GM23338 (cell line): ENCODE measurements at regions not wholly inside any gene's neighbourhood (a gene's known extent, or its start where the extent isn't known, plus 50 kb on each side); places are given as distances from the start of the nearest gene placed in this dataset.

ENCODE experiments used
- ATAC-seq: fragments of 200-7000 bp; cut with Tn5 transposase; 3 replicates; pipeline ENCODE4 v1.9.1; 2020
- DNase-seq: peaks from one replicate; pipeline ENCODE4 v3.0.0-alpha.2; 2015; ENCODE audit warnings: low spot score
- H2AFZ ChIP-seq: fragments of 200-600 bp; sonication (generic); 2 replicates; pipeline ENCODE4 v1.8.0; 2016; ENCODE audit warnings: antibody characterized with exemption, mild to moderate bottlenecking, moderate library complexity
- H3F3A ChIP-seq: fragments of 200-600 bp; sonication (generic); replicated peaks from 2 replicates; pipeline ENCODE4 v1.8.0; 2017; ENCODE audit warnings: antibody characterized with exemption, mixed run types, low read depth
- H3K27ac ChIP-seq: fragments of 200-600 bp; sonication (generic); 2 replicates; pipeline ENCODE4 v1.6.1; 2016; ENCODE audit warnings: low read depth
- H3K27me3 ChIP-seq: fragments of 200-600 bp; sonication (generic); 2 replicates; pipeline ENCODE4 v1.8.0; 2016; ENCODE audit warnings: mild to moderate bottlenecking, mixed run types, moderate library complexity; ENCODE audit not compliant: insufficient read depth
- H3K36me3 ChIP-seq: fragments of 200-600 bp; sonication (generic); 2 replicates; pipeline ENCODE4 v1.8.0; 2016; ENCODE audit warnings: mild to moderate bottlenecking; ENCODE audit not compliant: insufficient read depth
- H3K4me1 ChIP-seq: fragments of 200-600 bp; sonication (generic); 2 replicates; pipeline ENCODE4 v1.8.0; 2016; ENCODE audit warnings: mild to moderate bottlenecking, moderate library complexity; ENCODE audit not compliant: insufficient read depth
- H3K4me2 ChIP-seq: fragments of 200-600 bp; sonication (generic); 2 replicates; pipeline ENCODE4 v1.7.1; 2017; ENCODE audit warnings: mixed run types
- H3K4me3 ChIP-seq: fragments of 200-600 bp; sonication (generic); 2 replicates; pipeline ENCODE4 v1.6.1; 2016; ENCODE audit warnings: mixed run types
- H3K79me2 ChIP-seq: fragments of 200-600 bp; sonication (generic); replicated peaks from 2 replicates; pipeline ENCODE4 v1.8.0; 2017; ENCODE audit warnings: mild to moderate bottlenecking; ENCODE audit not compliant: insufficient read depth
- H3K9me2 ChIP-seq: fragments of 200-600 bp; sonication (generic); 2 replicates; pipeline ENCODE4 v1.8.0; 2017; ENCODE audit not compliant: insufficient read depth
- H4K20me1 ChIP-seq: fragments of 200-600 bp; sonication (generic); replicated peaks from 2 replicates; pipeline ENCODE4 v1.8.0; 2017; ENCODE audit warnings: mild to moderate bottlenecking; ENCODE audit not compliant: insufficient read depth
- H3K27ac Mint-ChIP-seq: 2 replicates; pipeline ENCODE4 v1.8.0; 2020; ENCODE audit warnings: inconsistent platforms, mild to moderate bottlenecking, moderate library complexity, mixed read lengths
- H3K27me3 Mint-ChIP-seq: 3 replicates; pipeline ENCODE4 v1.8.0; 2022; ENCODE audit warnings: low read depth, mild to moderate bottlenecking, moderate library complexity, mixed read lengths, inconsistent platforms; ENCODE audit not compliant: insufficient read depth, poor library complexity
- H3K36me3 Mint-ChIP-seq: 3 replicates; pipeline ENCODE4 v1.8.0; 2021; ENCODE audit warnings: low read depth, mild to moderate bottlenecking, inconsistent platforms, moderate library complexity, mixed read lengths
- H3K4me1 Mint-ChIP-seq: 3 replicates; pipeline ENCODE4 v1.8.0; 2020; ENCODE audit warnings: mild to moderate bottlenecking, inconsistent platforms, mixed read lengths
- H3K4me3 Mint-ChIP-seq: 3 replicates; pipeline ENCODE4 v1.8.0; 2021; ENCODE audit warnings: moderate library complexity, mild to moderate bottlenecking, inconsistent platforms, mixed read lengths
- H3K9me3 Mint-ChIP-seq: 3 replicates; pipeline ENCODE4 v1.8.0; 2020; ENCODE audit warnings: moderate library complexity, mild to moderate bottlenecking, inconsistent platforms, mixed read lengths
- CREB1 ChIP-seq: fragments of 250-450 bp; sonication (Bioruptor Pico); IDR thresholded peaks from 2 replicates; pipeline ENCODE4 v1.5.0; 2020; ENCODE audit warnings: low read depth, mild to moderate bottlenecking, moderate library complexity
- EZH2 ChIP-seq: fragments of 200-600 bp; sonication (generic); IDR thresholded peaks from one replicate; pipeline ENCODE4 v1.8.0; 2017; ENCODE audit warnings: antibody characterized with exemption, mild to moderate bottlenecking, low read depth; ENCODE audit not compliant: unreplicated experiment
- EZH2phosphoT487 ChIP-seq: fragments of 200-600 bp; sonication (generic); IDR thresholded peaks from one replicate; pipeline ENCODE4 v1.8.1; 2018; ENCODE audit warnings: antibody characterized with exemption; ENCODE audit not compliant: unreplicated experiment
- JUNB ChIP-seq: IDR thresholded peaks from one replicate; pipeline ENCODE4 v1.6.1; 2016; ENCODE audit warnings: antibody characterized with exemption; ENCODE audit not compliant: unreplicated experiment
- NANOG ChIP-seq: IDR thresholded peaks from 2 replicates; pipeline ENCODE4 v1.6.1; 2016; ENCODE audit warnings: antibody characterized with exemption, borderline replicate concordance
- POLR2AphosphoS5 ChIP-seq: IDR thresholded peaks from 2 replicates; pipeline ENCODE4 v1.6.1; 2016; ENCODE audit warnings: antibody characterized with exemption, low read depth
- STAT1 ChIP-seq: IDR thresholded peaks from one replicate; pipeline ENCODE4 v1.6.1; 2016; ENCODE audit warnings: antibody characterized with exemption; ENCODE audit not compliant: unreplicated experiment
- ZNF331 ChIP-seq: fragments of 250-450 bp; sonication (Bioruptor Pico); IDR thresholded peaks from 2 replicates; pipeline ENCODE4 v1.5.0; 2020; ENCODE audit warnings: low read depth, mild to moderate bottlenecking, moderate library complexity
- TF ChIP-seq, protein P1 (sequence below): IDR thresholded peaks from one replicate; pipeline ENCODE4 v1.6.1; 2018; ENCODE audit warnings: antibody characterized with exemption; ENCODE audit not compliant: unreplicated experiment
- TF ChIP-seq, protein P2 (sequence below): IDR thresholded peaks from 2 replicates; pipeline ENCODE4 v1.6.1; 2016; ENCODE audit warnings: antibody characterized with exemption
- TF ChIP-seq, protein P3 (sequence below): fragments of 250-450 bp; sonication (Bioruptor Pico); IDR thresholded peaks from 2 replicates; pipeline ENCODE4 v1.5.0; 2020; ENCODE audit warnings: mild to moderate bottlenecking, moderate library complexity

DNA sequence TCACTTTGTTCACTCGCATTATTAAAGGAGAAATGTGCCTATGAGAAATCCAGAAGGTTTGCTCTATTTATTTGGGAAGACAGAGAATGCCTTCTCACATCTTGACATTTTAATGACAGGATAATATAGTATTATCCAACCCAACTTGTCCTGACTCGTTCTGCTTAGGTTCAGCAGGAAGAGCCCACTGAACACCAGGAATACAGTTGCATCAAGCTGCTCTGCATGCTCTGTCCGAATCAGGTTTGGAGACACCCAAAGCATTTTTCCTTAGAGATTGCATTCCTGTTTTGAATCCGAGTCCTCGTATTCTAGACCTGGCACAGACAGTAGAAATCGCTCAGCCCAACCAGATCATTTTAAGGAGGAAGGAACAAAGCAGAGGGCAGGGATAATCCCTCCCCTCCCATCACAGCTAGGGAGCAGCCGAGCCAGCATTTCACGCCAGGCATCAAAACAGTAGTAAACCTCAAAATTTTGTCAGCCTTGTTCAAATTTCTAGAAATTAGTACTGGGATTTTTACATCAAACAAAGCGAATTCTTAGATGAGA, 837.4 kb upstream of the ID2 start (continued):
- TF ChIP-seq CREB1 (no peak), STAT1 (no peak), EZH2phosphoT487 (no peak), ZNF331 (CRISPR knock-in tag) (no peak), JUNB (no peak), POLR2AphosphoS5 (no peak), EZH2 (no peak), NANOG (no peak)
- TF ChIP-seq, protein P1, sequence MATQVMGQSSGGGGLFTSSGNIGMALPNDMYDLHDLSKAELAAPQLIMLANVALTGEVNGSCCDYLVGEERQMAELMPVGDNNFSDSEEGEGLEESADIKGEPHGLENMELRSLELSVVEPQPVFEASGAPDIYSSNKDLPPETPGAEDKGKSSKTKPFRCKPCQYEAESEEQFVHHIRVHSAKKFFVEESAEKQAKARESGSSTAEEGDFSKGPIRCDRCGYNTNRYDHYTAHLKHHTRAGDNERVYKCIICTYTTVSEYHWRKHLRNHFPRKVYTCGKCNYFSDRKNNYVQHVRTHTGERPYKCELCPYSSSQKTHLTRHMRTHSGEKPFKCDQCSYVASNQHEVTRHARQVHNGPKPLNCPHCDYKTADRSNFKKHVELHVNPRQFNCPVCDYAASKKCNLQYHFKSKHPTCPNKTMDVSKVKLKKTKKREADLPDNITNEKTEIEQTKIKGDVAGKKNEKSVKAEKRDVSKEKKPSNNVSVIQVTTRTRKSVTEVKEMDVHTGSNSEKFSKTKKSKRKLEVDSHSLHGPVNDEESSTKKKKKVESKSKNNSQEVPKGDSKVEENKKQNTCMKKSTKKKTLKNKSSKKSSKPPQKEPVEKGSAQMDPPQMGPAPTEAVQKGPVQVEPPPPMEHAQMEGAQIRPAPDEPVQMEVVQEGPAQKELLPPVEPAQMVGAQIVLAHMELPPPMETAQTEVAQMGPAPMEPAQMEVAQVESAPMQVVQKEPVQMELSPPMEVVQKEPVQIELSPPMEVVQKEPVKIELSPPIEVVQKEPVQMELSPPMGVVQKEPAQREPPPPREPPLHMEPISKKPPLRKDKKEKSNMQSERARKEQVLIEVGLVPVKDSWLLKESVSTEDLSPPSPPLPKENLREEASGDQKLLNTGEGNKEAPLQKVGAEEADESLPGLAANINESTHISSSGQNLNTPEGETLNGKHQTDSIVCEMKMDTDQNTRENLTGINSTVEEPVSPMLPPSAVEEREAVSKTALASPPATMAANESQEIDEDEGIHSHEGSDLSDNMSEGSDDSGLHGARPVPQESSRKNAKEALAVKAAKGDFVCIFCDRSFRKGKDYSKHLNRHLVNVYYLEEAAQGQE: no peak
- TF ChIP-seq, protein P2, sequence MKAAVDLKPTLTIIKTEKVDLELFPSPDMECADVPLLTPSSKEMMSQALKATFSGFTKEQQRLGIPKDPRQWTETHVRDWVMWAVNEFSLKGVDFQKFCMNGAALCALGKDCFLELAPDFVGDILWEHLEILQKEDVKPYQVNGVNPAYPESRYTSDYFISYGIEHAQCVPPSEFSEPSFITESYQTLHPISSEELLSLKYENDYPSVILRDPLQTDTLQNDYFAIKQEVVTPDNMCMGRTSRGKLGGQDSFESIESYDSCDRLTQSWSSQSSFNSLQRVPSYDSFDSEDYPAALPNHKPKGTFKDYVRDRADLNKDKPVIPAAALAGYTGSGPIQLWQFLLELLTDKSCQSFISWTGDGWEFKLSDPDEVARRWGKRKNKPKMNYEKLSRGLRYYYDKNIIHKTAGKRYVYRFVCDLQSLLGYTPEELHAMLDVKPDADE: no peak

DNA sequence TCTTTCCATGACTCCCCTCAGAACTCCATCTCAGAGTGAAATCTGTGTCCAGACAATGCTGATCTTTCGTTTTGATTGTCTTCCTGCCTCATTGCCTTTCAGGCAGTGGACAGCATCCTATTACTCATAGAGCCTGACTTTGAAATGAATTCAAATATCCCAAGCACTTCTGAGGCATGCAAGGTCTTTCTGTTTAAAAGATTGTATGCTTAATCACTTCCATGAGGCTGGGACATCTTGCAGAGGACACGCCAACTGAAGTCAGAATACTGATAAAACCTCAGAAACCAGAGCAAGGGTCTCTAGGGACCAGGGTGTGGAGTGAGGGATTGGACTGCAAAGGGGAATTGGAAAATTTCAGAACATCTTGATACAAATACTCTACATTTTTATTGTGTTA, 836.5 kb upstream of the ID2 start:
- Histone ChIP-seq H2AFZ (no peak overlapping the region; the same call in 1 of the 2 replicates), H3F3A (no peaks in the 10 kb centered on the region), H3K79me2 (no peaks in the 10 kb centered on the region), H3K4me2 (no peak overlapping the region), H3K4me3 (no peak overlapping the region), H4K20me1 (no peaks in the 10 kb centered on the region), H3K36me3 (peaks cover 7% of the 10 kb centered on the region), H3K9me2 (peaks cover 10% of the 10 kb centered on the region; the same call in 1 of the 2 replicates), H3K4me1 (no peaks in the 10 kb centered on the region), H3K27ac (no peak overlapping the region), H3K27me3 (no peaks in the 10 kb centered on the region)
- DNase-seq (no peak), ATAC-seq (no peak)
- Mint-ChIP-seq H3K4me1 (no peaks in the 10 kb centered on the region), H3K36me3 (peaks cover 17% of the 10 kb centered on the region), H3K4me3 (no peak overlapping the region), H3K9me3 (peaks cover 19% of the 10 kb centered on the region), H3K27ac (no peak overlapping the region), H3K27me3 (peaks cover 5% of the 10 kb centered on the region)
- TF ChIP-seq STAT1 (no peak), POLR2AphosphoS5 (no peak), CREB1 (no peak), NANOG (no peak), EZH2 (no peak)
- TF ChIP-seq, protein P2: no peak
- TF ChIP-seq, protein P3, sequence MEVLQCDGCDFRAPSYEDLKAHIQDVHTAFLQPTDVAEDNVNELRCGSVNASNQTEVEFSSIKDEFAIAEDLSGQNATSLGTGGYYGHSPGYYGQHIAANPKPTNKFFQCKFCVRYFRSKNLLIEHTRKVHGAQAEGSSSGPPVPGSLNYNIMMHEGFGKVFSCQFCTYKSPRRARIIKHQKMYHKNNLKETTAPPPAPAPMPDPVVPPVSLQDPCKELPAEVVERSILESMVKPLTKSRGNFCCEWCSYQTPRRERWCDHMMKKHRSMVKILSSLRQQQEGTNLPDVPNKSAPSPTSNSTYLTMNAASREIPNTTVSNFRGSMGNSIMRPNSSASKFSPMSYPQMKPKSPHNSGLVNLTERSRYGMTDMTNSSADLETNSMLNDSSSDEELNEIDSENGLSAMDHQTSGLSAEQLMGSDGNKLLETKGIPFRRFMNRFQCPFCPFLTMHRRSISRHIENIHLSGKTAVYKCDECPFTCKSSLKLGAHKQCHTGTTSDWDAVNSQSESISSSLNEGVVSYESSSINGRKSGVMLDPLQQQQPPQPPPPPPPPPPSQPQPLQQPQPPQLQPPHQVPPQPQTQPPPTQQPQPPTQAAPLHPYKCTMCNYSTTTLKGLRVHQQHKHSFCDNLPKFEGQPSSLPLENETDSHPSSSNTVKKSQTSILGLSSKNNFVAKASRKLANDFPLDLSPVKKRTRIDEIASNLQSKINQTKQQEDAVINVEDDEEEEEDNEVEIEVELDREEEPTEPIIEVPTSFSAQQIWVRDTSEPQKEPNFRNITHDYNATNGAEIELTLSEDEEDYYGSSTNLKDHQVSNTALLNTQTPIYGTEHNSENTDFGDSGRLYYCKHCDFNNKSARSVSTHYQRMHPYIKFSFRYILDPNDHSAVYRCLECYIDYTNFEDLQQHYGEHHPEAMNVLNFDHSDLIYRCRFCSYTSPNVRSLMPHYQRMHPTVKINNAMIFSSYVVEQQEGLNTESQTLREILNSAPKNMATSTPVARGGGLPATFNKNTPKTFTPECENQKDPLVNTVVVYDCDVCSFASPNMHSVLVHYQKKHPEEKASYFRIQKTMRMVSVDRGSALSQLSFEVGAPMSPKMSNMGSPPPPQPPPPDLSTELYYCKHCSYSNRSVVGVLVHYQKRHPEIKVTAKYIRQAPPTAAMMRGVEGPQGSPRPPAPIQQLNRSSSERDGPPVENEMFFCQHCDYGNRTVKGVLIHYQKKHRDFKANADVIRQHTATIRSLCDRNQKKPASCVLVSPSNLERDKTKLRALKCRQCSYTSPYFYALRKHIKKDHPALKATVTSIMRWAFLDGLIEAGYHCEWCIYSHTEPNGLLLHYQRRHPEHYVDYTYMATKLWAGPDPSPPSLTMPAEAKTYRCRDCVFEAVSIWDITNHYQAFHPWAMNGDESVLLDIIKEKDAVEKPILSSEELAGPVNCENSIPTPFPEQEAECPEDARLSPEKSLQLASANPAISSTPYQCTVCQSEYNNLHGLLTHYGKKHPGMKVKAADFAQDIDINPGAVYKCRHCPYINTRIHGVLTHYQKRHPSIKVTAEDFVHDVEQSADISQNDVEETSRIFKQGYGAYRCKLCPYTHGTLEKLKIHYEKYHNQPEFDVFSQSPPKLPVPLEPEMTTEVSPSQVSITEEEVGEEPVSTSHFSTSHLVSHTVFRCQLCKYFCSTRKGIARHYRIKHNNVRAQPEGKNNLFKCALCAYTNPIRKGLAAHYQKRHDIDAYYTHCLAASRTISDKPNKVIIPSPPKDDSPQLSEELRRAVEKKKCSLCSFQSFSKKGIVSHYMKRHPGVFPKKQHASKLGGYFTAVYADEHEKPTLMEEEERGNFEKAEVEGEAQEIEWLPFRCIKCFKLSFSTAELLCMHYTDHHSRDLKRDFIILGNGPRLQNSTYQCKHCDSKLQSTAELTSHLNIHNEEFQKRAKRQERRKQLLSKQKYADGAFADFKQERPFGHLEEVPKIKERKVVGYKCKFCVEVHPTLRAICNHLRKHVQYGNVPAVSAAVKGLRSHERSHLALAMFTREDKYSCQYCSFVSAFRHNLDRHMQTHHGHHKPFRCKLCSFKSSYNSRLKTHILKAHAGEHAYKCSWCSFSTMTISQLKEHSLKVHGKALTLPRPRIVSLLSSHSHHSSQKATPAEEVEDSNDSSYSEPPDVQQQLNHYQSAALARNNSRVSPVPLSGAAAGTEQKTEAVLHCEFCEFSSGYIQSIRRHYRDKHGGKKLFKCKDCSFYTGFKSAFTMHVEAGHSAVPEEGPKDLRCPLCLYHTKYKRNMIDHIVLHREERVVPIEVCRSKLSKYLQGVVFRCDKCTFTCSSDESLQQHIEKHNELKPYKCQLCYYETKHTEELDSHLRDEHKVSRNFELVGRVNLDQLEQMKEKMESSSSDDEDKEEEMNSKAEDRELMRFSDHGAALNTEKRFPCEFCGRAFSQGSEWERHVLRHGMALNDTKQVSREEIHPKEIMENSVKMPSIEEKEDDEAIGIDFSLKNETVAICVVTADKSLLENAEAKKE (CRISPR knock-in tag): no peak
